ENCODE measurements at regions not wholly inside any gene's neighbourhood (a gene's known extent, or its start where the extent isn't known, plus 50 kb on each side); places are given as distances from the start of the nearest gene placed in this dataset.

- no peak for TF ChIP-seq TAF1 (IDR thresholded peaks at IDR 0.05; ENCODE audit: low read depth)
- TF ChIP-seq EZH2 (IDR thresholded peaks at IDR 0.05; ENCODE audit: borderline replicate concordance, insufficient read depth, low read length, poor library complexity, severe bottlenecking), result no peak
- TF ChIP-seq CTCF (IDR thresholded peaks at IDR 0.05; ENCODE audit: poor library complexity, severe bottlenecking), result no peak
These were observed 226.5 kb upstream of the SOX5 start for GRCh38 chr12:24175929-24176328.
